Neuron (in vitro differentiated cells): ENCODE measurements at regions not wholly inside any gene's neighbourhood (a gene's known extent, or its start where the extent isn't known, plus 50 kb on each side); places are given as distances from the start of the nearest gene placed in this dataset.

Experiments
- H2AFZ ChIP-seq: one replicate; pipeline ENCODE4 v1.6.1; 2013; ENCODE audit warnings: low read depth, mild to moderate bottlenecking, inconsistent platforms, low read length, moderate library complexity
- H3K27me3 ChIP-seq: one replicate; pipeline ENCODE4 v1.6.1; 2013; ENCODE audit warnings: low read length; ENCODE audit not compliant: insufficient read depth
- H3K36me3 ChIP-seq: one replicate; pipeline ENCODE4 v1.6.1; 2013; ENCODE audit warnings: low read length; ENCODE audit not compliant: insufficient read depth
- H3K4me1 ChIP-seq: one replicate; pipeline ENCODE4 v1.6.1; 2013; ENCODE audit warnings: low read length; ENCODE audit not compliant: insufficient read depth
- H3K4me3 ChIP-seq: 2 replicates; pipeline ENCODE4 v1.5.1; 2013; ENCODE audit warnings: mild to moderate bottlenecking, low read length, moderate library complexity
- H3K9me3 ChIP-seq: one replicate; pipeline ENCODE4 v1.6.1; 2013; ENCODE audit warnings: low read length

GRCh38 chr13:112014857-112015256 is 52.1 kb upstream of the SOX1 start:
- Histone ChIP-seq H3K36me3 (no peaks in the 10 kb centered on the region), H3K27me3 (no peaks in the 10 kb centered on the region), H3K9me3 (peaks cover 8% of the 10 kb centered on the region), H2AFZ (no peak overlapping the region), H3K4me3 (no peak overlapping the region), H3K4me1 (no peaks in the 10 kb centered on the region)
